ENCODE measurements at regions not wholly inside any gene's neighbourhood (a gene's known extent, or its start where the extent isn't known, plus 50 kb on each side); places are given as distances from the start of the nearest gene placed in this dataset.
"Not testable (repeated sequence)": the region's sequence is repeated elsewhere in the genome, so short reads cannot be mapped to it uniquely, and the experiment has no call there.

DNA sequence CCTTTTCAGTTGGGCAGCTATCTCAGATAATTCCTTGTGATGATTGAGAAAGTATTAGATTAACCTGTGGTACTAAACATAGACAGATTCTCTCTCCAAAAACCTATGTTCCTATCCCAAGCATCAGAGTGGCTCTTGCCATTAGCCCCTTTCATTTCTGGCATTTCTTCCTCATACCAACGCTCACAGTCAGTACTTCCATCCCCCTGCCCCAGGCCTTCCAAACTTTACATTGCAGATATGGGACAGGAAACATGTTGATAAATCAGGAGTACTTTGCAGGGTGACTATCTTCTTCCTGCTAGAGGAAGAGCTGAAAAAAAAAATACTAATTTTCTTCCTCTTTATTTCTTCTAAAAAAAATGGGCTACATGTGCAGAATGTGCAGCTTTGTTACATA lies 442.6 kb upstream of the RGMB start:
- no peak for TF ChIP-seq POLR2A (IDR thresholded peaks at IDR 0.05)
- DNase-seq (ENCODE audit: extremely low spot score in 2 of 2), result no peak
- H3K4me3 ChIP-seq, result no peak overlapping the region
- intact Hi-C loops (cut with DNase I), result no loop called here
- no peaks in the 10 kb centered on the region for H3K27me3 ChIP-seq
- H3K4me1 ChIP-seq, result no peaks in the 10 kb centered on the region
- H3K27ac ChIP-seq, result no peak overlapping the region
- H3K9me3 ChIP-seq, result no peaks in the 10 kb centered on the region
- H3K36me3 ChIP-seq, result no peaks in the 10 kb centered on the region

DNA sequence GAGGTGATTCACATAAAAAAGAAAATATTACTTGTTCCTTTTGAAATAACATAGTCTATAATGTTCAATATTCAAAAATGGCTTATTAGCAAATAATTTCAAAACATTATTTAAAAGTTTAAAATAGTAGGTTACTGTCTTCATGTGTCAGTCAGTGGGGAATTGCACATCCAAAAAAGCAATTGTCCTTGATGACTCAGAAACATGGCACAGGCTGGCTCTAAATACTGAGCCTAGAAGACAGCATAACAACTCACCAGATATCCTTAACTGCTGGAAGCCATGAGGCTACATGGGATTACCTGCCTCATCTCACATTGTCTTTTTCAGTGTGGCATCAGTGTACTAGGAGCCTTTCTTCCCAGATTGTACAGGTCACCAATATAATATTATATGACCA lies 439.5 kb upstream of the RGMB start:
- intact Hi-C loops (cut with DNase I), result no loop called here
- Histone ChIP-seq H3K4me3 (no peak overlapping the region), H3K4me1 (no peaks in the 10 kb centered on the region), H3K27ac (no peak overlapping the region), H3K9me3 (no peaks in the 10 kb centered on the region), H3K27me3 (no peaks in the 10 kb centered on the region), H3K36me3 (no peaks in the 10 kb centered on the region)
- no peak for TF ChIP-seq CTCF (IDR thresholded peaks at IDR 0.05)
- no peak for DNase-seq (ENCODE audit: extremely low spot score in 2 of 2)

GRCh38 chr5:98334946-98335345 lies 438.5 kb upstream of the RGMB start:
- no peaks in the 10 kb centered on the region for H3K36me3 ChIP-seq
- intact Hi-C loops (cut with DNase I), result no loop called here
- H3K4me1 ChIP-seq, result no peaks in the 10 kb centered on the region
- no peaks in the 10 kb centered on the region for H3K9me3 ChIP-seq
- no peak overlapping the region for H3K4me3 ChIP-seq
- H3K27ac ChIP-seq, result no peak overlapping the region
- TF ChIP-seq POLR2A (IDR thresholded peaks at IDR 0.05) (no peak), POLR2AphosphoS5 (IDR thresholded peaks at IDR 0.05; ENCODE audit: insufficient read depth in 1 of 2, low read depth in 1 of 2) (no peak), CTCF (IDR thresholded peaks at IDR 0.05) (no peak)
- DNase-seq (ENCODE audit: extremely low spot score in 2 of 2), result no peak
- no peaks in the 10 kb centered on the region for H3K27me3 ChIP-seq

DNA sequence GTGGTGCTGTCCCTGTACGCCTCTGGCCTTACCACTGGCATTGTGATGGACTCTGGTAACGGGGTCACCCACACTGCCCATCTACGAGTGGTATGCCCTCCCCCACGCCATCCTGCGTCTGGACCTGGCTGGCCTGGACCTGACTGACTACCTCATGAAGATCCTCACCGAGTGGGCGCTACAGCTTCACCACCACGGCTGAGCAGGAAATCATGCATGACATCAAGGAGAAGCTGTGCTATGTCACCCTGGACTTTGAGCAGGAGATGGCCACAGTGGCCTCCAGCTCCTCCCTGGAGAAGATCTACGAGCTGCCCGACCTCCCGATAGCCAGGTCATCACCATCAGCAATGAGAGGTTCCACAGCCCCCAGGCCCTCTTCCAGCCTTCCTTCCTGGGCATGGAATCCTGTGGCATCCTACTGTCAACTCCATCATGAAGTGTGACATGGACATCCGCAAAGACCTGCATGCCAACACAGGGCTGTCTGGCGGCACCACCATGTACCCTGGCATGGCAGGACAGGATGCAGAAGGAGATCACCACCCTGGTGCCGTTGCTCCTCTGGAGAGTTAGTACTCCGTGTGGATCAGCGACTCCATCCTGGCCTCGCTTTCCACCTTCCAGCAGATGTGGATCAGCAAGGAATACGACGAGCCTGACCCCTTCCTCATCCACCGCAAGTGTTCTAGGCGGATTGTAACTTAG lies 434.2 kb upstream of the RGMB start:
- H3K4me3 ChIP-seq, result no peak overlapping the region
- H3K4me1 ChIP-seq, result no peaks in the 10 kb centered on the region
- intact Hi-C loops (cut with DNase I), result no loop called here
- H3K36me3 ChIP-seq, result no peaks in the 10 kb centered on the region
- no peak for DNase-seq (ENCODE audit: extremely low spot score in 2 of 2)
- TF ChIP-seq POLR2A (IDR thresholded peaks at IDR 0.05) (no peak), POLR2AphosphoS5 (IDR thresholded peaks at IDR 0.05; ENCODE audit: insufficient read depth in 1 of 2, low read depth in 1 of 2) (no peak), CTCF (IDR thresholded peaks at IDR 0.05) (no peak)
- no peaks in the 10 kb centered on the region for H3K27me3 ChIP-seq
- no peaks in the 10 kb centered on the region for H3K9me3 ChIP-seq
- H3K27ac ChIP-seq, result no peak overlapping the region

GRCh38 chr5:98341038-98342032 lies 432.1 kb upstream of the RGMB start:
- H3K9me3 ChIP-seq, result no peaks in the 10 kb centered on the region
- H3K4me3 ChIP-seq, result no peak overlapping the region
- H3K27me3 ChIP-seq, result no peaks in the 10 kb centered on the region
- intact Hi-C loops (cut with DNase I), result no loop called here
- H3K27ac ChIP-seq, result no peak overlapping the region
- DNase-seq (ENCODE audit: extremely low spot score in 2 of 2), result no peak
- no peaks in the 10 kb centered on the region for H3K4me1 ChIP-seq
- TF ChIP-seq POLR2AphosphoS5 (IDR thresholded peaks at IDR 0.05; ENCODE audit: insufficient read depth in 1 of 2, low read depth in 1 of 2) (no peak), CTCF (IDR thresholded peaks at IDR 0.05) (no peak), POLR2A (IDR thresholded peaks at IDR 0.05) (no peak)
- H3K36me3 ChIP-seq, result no peaks in the 10 kb centered on the region

DNA sequence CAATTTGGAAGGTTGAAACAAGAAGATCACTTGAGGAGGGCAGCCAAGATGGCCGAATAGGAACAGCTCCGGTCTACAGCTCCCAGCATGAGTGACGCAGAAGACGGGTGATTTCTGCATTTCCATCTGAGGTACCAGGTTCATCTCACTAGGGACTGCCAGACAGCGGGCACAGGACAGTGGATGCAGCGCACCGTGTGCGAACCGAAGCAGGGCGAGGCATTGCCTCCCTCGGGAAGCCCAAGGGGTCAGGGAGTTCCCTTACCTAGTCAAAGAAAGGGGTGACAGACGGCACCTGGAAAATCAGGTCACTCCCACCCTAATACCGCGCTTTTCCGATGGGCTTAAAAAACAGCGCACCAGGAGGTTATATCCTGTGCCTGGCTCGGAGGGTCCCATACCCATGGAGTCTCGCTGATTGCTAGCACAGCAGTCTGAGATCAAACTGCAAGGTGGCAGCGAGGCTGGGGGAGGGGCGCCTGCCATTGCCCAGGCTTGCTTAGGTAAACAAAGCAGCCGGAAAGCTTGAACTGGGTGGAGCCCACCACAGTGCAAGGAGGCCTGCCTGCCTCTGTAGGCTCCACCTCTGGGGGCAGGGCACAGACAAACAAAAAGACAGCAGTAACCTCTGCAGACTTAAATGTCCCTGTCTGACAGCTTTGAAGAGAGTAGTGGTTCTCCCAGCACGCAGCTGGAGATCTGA lies 430.4 kb upstream of the RGMB start:
- intact Hi-C loops (cut with DNase I), result not testable (repeated sequence)

More for the DNA sequence above, 430.4 kb upstream of the RGMB start:
- not testable (repeated sequence) for H3K4me3 ChIP-seq; DNase-seq (ENCODE audit: extremely low spot score in 2 of 2); H3K27me3 ChIP-seq; H3K27ac ChIP-seq; H3K36me3 ChIP-seq; H3K4me1 ChIP-seq; H3K9me3 ChIP-seq
